NCI-H748 treated with DMSO at 0.1 percent for 48 hours (cell line): ENCODE measurements at regions not wholly inside any gene's neighbourhood (a gene's known extent, or its start where the extent isn't known, plus 50 kb on each side); places are given as distances from the start of the nearest gene placed in this dataset.
"Not testable (repeated sequence)": the region's sequence is repeated elsewhere in the genome, so short reads cannot be mapped to it uniquely, and the experiment has no call there.

Experiments
- DNase-seq: peaks from one replicate; lab custom pipeline; 2025; lab: John Stamatoyannopoulos, UW

- no peak for DNase-seq
These were observed 971.5 kb downstream of the EFNA5 start for GRCh38 chr5:106699198-106699597.

GRCh38 chr5:106698169-106698568 lies 972.6 kb downstream of the EFNA5 start:
- no peak for DNase-seq

DNA sequence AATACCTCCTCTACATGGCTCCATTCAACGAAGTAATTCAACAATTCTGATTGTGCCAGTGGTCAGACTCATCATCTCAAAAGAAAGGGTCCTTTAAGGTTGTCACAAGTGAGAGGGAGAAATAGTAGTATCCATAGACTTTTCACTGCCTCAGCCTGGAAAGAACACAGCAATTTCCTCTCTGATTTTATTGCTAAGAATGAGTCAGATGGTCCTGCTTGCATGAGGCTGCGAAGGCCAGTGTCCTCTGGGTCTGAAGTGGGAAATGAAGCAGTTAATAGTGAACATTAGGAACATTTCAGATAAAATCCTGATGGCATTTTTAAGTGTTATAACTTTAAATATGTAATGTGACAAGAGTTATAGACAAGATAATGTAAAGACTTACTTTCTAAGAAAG lies 979.0 kb downstream of the EFNA5 start:
- DNase-seq = no peak

GRCh38 chr5:106690585-106690984 lies 980.2 kb downstream of the EFNA5 start:
- DNase-seq = no peak

- DNase-seq = no peak
These were observed 990.4 kb downstream of the EFNA5 start for GRCh38 chr5:106680330-106680729.

DNA sequence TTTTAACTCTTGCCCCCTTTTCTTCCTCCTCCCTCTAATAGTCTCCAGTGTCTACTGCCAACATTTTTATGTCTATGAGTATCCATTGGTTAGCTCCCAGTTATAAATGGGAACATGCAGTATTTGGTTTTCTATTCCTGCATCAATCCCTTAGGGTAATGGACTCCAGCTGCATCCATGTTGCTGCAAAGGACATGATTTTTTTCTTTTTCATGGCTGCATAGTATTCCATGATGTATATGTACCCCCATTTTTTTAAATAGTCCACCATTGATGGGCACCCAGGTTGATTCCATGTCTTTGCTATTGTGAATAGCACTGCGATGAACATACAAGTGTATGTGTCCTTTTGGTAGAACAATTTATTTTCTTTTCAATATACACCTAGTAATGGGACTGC lies 993.7 kb downstream of the EFNA5 start:
- DNase-seq = no peak

DNA sequence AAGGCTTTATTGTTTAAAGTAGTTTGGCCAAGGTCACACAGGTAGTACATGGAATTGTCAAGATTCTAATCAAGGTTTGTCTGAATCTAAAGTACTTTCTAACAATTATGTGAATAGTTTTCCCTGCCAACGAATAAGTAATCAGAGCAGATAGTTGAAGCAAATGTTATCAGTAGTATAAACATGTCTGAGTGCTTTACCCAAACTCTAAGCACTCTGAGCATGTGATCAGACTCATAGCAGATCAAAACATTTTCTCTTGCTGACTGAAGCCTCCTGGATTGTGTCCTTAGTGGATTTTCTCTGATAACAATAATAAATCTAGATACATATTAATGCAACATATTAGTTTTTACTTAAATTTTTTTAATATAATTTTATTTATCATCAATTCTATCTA lies 995.0 kb downstream of the EFNA5 start:
- DNase-seq = no peak

GRCh38 chr5:106673941-106674340 lies 996.8 kb downstream of the EFNA5 start:
- DNase-seq = no peak

GRCh38 chr5:106661866-106662265 lies 1008.9 kb downstream of the EFNA5 start:
- DNase-seq = no peak

- DNase-seq = no peak
These were observed 1010.1 kb downstream of the EFNA5 start for GRCh38 chr5:106660681-106661080.

DNA sequence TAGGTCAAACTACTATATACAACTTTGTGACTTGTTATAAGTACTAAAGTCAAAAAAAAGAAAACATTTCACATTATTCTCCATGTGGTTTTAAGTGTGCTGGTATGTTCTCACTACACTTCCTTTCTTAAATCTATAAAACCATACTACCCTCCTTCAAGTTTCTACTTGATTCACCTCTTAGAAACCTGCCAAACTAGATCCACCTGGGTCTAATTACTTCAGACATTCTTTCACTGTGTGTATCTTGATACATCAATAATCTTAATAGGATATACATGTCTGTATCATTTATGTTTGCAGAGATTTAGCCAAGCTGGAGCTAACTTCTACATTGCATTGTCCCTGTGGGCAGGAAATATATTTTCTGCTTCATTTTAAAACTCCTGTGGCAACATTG lies 1012.6 kb downstream of the EFNA5 start:
- DNase-seq = no peak

GRCh38 chr5:106656821-106657220 lies 1013.9 kb downstream of the EFNA5 start:
- DNase-seq = no peak

DNA sequence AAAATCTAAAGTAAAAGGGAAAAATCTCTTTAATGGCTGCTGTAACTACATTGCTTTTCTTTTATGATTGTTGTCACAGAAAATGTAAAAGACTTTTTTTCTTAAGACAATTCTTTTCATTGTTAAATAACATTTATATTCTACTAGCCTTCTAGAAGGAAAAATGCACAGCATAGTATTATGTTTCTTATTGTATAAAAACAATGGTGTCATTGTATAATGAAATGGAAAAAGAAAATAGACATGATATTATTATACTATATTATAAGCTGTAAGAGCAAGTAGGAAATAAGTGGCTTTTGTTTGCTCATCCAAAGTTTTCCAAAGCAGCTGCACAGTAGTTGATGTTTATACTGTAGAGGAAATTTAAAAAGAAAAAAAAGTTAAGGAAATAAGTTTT lies 1021.7 kb downstream of the EFNA5 start:
- DNase-seq = no peak

DNA sequence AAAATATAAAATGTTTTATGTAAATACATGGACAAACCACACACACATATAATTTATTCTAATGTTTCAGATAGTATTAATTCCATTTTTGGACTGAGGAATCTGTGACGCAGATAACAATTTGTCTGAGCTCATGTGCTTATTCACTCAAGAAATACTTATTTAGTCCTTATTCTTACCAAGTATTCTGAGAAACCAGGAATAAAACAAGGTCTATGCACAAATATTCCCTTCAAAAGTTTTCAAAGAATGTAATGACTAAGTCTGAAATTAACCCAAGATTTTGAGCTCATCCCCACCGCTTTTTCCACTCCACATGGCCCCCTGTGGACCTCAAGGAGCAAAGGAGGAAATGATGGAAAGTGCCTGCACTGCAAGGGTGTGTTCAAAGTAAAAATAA lies 1022.3 kb downstream of the EFNA5 start:
- DNase-seq = no peak

DNA sequence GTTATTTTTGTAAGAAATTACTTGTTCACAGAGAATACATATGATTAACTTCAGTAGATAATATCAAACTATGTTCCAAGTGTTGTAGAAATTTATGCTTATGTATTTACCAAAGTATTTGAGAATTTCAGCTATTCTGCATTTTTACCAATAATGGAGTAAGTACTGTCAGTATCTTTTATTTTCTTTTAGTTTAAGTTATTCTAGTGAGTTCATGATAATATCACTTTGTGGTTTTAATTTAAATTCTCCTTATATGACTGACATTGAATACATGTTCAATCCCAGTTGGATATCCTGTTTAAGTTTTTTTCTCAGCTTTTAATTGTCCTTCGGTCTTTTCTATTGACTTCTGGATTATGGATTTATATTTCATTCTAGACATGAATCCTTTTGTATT lies 1024.6 kb downstream of the EFNA5 start:
- DNase-seq = no peak

GRCh38 chr5:106640511-106640910 lies 1030.2 kb downstream of the EFNA5 start:
- no peak for DNase-seq

GRCh38 chr5:106639488-106639887 lies 1031.2 kb downstream of the EFNA5 start:
- no peak for DNase-seq

DNA sequence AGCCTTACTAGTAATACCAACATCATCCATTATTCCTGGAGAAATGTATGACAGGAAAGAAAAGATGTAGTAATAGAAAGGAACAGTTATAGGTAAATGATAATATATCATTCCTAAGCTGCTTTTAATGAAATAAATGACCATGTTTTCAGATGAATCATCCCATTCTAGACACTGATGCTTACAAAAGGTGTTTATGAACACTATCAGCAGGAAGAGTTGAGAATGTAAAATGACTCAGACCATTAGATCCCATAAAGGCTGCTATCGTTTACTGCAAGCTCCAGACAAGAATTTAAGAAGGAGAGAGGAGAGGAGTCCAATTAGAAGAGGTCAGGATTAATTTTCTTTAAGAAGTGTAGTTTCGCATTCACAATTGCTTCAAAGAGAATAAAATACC lies 1033.5 kb downstream of the EFNA5 start:
- DNase-seq = no peak

DNA sequence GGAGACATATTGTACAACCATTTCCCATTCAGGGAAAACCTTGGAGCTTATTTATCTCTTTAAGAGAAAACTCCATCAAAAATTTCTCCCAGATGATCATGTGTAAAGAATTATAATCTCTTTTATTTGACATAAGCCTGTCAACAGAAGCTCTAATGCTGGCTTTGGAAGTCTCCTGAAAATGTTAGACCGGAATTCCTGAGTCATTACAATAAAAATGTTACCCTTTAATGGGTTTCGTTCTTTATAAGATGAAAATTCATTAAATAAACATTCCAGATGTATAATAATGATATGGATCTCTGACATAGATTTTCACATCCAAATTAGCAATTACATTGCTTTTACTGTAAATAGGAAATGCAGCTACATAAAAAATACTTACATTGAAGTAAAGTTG lies 1036.4 kb downstream of the EFNA5 start:
- no peak for DNase-seq

DNA sequence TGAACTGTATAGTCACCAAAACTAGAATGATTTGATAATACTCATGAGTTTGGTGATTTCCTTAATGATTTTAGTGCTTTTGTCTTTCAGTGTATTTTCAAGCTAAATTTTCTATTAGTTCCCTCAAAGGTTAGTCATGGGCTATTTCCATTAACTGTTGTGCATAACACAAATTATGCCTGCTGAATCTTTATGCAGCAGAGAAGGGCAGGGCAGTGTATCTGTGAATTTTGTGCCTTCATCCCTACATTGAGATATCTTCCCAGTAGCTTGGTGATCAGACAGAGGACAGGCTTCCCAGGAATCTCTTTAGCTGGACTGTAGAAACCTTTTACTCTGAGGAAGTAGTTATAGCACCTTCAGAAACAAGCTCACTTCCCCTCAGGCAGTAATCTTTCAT lies 1036.9 kb downstream of the EFNA5 start:
- DNase-seq = no peak

- not testable (repeated sequence) for DNase-seq
These were observed 1042.3 kb downstream of the EFNA5 start for GRCh38 chr5:106628456-106628855.

DNA sequence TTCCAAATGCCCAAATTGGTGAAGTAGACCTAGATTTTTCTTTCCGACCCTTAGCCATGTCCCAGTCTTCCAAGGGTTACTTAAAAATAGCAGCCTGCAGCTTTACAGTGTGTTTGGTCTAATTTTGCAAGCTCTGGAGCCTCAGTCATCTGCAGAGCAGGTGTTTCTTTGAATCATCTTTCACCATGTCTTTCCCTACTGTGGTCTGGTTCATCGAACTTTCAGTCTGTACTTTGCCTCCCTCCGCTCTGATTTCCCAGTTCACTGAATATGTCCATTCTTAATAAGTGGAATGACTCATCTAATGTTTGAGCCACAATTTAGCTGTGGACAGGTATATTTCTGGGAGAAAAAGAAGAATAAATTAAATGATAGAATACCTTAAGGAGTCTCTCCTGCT lies 1060.7 kb downstream of the EFNA5 start:
- no peak for DNase-seq

GRCh38 chr5:106601620-106602019 lies 1069.1 kb downstream of the EFNA5 start:
- DNase-seq = no peak

DNA sequence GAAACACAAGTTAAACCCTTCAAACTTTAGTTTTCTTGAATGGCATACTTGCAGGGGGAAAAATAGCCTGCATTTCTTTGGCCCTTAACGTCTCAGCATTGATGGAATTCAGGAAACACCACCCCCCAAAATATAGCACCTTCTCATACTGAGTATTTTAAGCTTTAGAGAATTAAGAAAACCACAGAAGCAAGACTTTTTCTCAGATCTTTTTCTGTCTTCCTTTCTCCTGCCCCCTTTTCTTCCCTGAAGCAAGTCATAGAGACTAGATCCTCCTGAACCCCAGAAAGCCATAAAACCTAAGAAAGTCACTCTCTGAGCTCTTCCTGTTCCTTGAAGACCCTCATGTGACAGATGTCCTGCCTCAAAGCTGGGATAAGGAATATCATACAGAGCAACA lies 1069.9 kb downstream of the EFNA5 start:
- no peak for DNase-seq

GRCh38 chr5:106595864-106596263 lies 1074.9 kb downstream of the EFNA5 start:
- DNase-seq = no peak
